Panc1 (cell line): ENCODE measurements at regions not wholly inside any gene's neighbourhood (a gene's known extent, or its start where the extent isn't known, plus 50 kb on each side); places are given as distances from the start of the nearest gene placed in this dataset.

Experiments used
- CTCF ChIP-seq: fragments of 450-650 bp; IDR thresholded peaks from 2 replicates; pipeline ENCODE4 v1.5.1; 2017; ENCODE audit warnings: mild to moderate bottlenecking
- POLR2AphosphoS5 ChIP-seq: IDR thresholded peaks from 2 replicates; pipeline ENCODE4 v1.6.1; 2012; ENCODE audit warnings: mild to moderate bottlenecking, low read depth, low read length, moderate library complexity

GRCh38 chr2:175793648-175794047, 208.4 kb downstream of the LNPK start:
- no peak for TF ChIP-seq POLR2AphosphoS5
- no peak for TF ChIP-seq CTCF
